ENCODE measurements at regions not wholly inside any gene's neighbourhood (a gene's known extent, or its start where the extent isn't known, plus 50 kb on each side); places are given as distances from the start of the nearest gene placed in this dataset.

DNA sequence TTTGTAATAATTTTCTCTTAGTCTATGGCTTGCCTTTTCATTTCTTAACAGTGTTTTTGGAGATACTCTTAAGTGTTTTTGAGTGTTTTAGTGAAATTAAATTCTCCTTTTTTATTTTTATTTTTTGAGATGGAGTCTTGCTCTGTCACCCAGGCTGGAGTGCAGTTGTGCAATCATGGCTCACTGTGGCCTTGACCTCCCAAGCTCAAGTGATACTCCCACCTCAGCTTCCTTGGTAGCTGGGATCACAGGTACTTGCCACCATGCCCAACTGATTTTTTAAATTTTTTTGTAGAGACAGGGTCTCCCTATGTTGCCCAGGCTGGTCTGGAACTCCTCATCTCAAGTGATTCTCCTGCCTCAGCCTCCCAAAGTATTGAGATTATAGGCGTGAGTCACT lies 240.3 kb downstream of the PLPP3 start:
- peaks cover under 1% of the 10 kb centered on the region for H3K9me3 Mint-ChIP-seq (ENCODE audit: low read depth)

DNA sequence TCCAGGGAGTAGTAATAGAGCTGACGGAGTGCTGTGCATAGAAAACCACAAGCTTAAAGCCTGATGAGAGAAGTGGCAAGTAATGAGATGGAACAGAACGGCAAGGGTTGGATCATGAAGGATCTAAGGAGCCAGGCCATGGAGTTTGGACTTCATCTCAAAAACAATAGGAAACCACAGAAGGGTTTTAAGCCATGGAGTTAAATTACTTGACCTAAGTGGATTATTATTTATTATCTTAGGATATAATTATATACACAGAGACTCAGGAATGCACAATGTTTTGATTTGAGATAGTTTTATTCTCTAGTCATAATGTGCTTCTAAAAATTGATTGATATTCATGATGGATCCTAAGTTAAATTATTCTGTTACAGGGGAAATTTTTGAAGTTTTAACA lies 242.4 kb downstream of the PLPP3 start:
- DNase-seq (ENCODE audit: low spot score) = no peak
- H3K4me1 Mint-ChIP-seq (ENCODE audit: low read depth) = peaks cover 7% of the 10 kb centered on the region
- no peaks in the 10 kb centered on the region for H3K27me3 Mint-ChIP-seq (ENCODE audit: low read depth)
- H3K4me3 Mint-ChIP-seq (ENCODE audit: unreplicated experiment) = no peak overlapping the region
- no peaks in the 10 kb centered on the region for H3K9me3 Mint-ChIP-seq (ENCODE audit: low read depth)
- peaks cover 2% of the 10 kb centered on the region for H3K36me3 Mint-ChIP-seq (ENCODE audit: low read depth)
- H3K27ac Mint-ChIP-seq (ENCODE audit: unreplicated experiment) = no peak overlapping the region
- TF ChIP-seq, protein P1, sequence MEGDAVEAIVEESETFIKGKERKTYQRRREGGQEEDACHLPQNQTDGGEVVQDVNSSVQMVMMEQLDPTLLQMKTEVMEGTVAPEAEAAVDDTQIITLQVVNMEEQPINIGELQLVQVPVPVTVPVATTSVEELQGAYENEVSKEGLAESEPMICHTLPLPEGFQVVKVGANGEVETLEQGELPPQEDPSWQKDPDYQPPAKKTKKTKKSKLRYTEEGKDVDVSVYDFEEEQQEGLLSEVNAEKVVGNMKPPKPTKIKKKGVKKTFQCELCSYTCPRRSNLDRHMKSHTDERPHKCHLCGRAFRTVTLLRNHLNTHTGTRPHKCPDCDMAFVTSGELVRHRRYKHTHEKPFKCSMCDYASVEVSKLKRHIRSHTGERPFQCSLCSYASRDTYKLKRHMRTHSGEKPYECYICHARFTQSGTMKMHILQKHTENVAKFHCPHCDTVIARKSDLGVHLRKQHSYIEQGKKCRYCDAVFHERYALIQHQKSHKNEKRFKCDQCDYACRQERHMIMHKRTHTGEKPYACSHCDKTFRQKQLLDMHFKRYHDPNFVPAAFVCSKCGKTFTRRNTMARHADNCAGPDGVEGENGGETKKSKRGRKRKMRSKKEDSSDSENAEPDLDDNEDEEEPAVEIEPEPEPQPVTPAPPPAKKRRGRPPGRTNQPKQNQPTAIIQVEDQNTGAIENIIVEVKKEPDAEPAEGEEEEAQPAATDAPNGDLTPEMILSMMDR (IDR thresholded peaks at IDR 0.05) = no peak

More for the DNA sequence above, 240.3 kb downstream of the PLPP3 start:
- no peak overlapping the region for H3K27ac Mint-ChIP-seq (ENCODE audit: unreplicated experiment)
- H3K27me3 Mint-ChIP-seq (ENCODE audit: low read depth) = no peaks in the 10 kb centered on the region
- no peak overlapping the region for H3K4me3 Mint-ChIP-seq (ENCODE audit: unreplicated experiment)
- no peak for DNase-seq (ENCODE audit: low spot score)
- H3K4me1 Mint-ChIP-seq (ENCODE audit: low read depth) = peaks cover 7% of the 10 kb centered on the region
- H3K36me3 Mint-ChIP-seq (ENCODE audit: low read depth) = peaks cover 2% of the 10 kb centered on the region
- TF ChIP-seq, protein P1 (IDR thresholded peaks at IDR 0.05) = no peak

GRCh38 chr1:56335394-56335793 lies 244.0 kb downstream of the PLPP3 start:
- Mint-ChIP-seq H3K36me3 (ENCODE audit: low read depth) (no peaks in the 10 kb centered on the region), H3K4me1 (ENCODE audit: low read depth) (peaks cover 15% of the 10 kb centered on the region), H3K4me3 (ENCODE audit: unreplicated experiment) (no peak overlapping the region), H3K27ac (ENCODE audit: unreplicated experiment) (no peak overlapping the region), H3K9me3 (ENCODE audit: low read depth) (no peaks in the 10 kb centered on the region), H3K27me3 (ENCODE audit: low read depth) (no peaks in the 10 kb centered on the region)
- no peak for DNase-seq (ENCODE audit: low spot score)
- TF ChIP-seq, protein P1 (IDR thresholded peaks at IDR 0.05) = no peak

DNA sequence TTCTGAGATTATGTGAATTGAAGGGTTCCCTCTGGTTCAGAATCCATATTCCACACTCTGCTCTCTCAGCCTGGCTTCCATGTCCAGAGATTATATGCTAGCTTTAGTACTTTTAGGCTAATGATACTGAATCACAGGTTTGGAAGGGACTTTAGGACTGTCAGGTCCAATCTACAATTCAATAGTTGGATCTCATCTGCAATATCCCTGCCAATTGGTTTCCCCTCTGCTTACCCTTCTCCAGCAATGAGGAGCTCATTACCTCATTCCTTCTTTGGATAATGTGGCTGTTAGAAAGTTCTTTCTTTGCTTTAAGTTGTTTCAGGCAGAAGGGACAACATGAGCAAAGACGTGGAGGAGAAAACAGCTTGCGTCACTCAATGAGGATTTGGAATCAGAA lies 245.3 kb downstream of the PLPP3 start:
- no peak overlapping the region for H3K27ac Mint-ChIP-seq (ENCODE audit: unreplicated experiment)
- peaks cover 20% of the 10 kb centered on the region for H3K4me1 Mint-ChIP-seq (ENCODE audit: low read depth)
- H3K36me3 Mint-ChIP-seq (ENCODE audit: low read depth) = no peaks in the 10 kb centered on the region
- no peaks in the 10 kb centered on the region for H3K9me3 Mint-ChIP-seq (ENCODE audit: low read depth)
- H3K27me3 Mint-ChIP-seq (ENCODE audit: low read depth) = no peaks in the 10 kb centered on the region
- TF ChIP-seq, protein P1 (IDR thresholded peaks at IDR 0.05) = no peak
- no peak overlapping the region for H3K4me3 Mint-ChIP-seq (ENCODE audit: unreplicated experiment)
- DNase-seq (ENCODE audit: low spot score) = no peak

GRCh38 chr1:56333461-56333860 lies 245.9 kb downstream of the PLPP3 start:
- H3K4me1 Mint-ChIP-seq (ENCODE audit: low read depth) = peaks cover 26% of the 10 kb centered on the region
- H3K36me3 Mint-ChIP-seq (ENCODE audit: low read depth) = no peaks in the 10 kb centered on the region
- no peak overlapping the region for H3K27ac Mint-ChIP-seq (ENCODE audit: unreplicated experiment)
- TF ChIP-seq, protein P1 (IDR thresholded peaks at IDR 0.05) = no peak
- no peak overlapping the region for H3K4me3 Mint-ChIP-seq (ENCODE audit: unreplicated experiment)
- no peak for DNase-seq (ENCODE audit: low spot score)
- no peaks in the 10 kb centered on the region for H3K9me3 Mint-ChIP-seq (ENCODE audit: low read depth)
- H3K27me3 Mint-ChIP-seq (ENCODE audit: low read depth) = no peaks in the 10 kb centered on the region

Measured in chondrocyte (in vitro differentiated cells).